ENCODE measurements at regions not wholly inside any gene's neighbourhood (a gene's known extent, or its start where the extent isn't known, plus 50 kb on each side); places are given as distances from the start of the nearest gene placed in this dataset.

- DNase-seq: no peak
Measured at GRCh38 chrX:6778544-6779503, 243.9 kb upstream of the VCX3A start.

- DNase-seq: no peak
Measured at GRCh38 chrX:6777238-6778002, 242.5 kb upstream of the VCX3A start.

- DNase-seq: no peak
Measured at GRCh38 chrX:6770936-6771335, 236.0 kb upstream of the VCX3A start.

GRCh38 chrX:6768881-6769280, 234.0 kb upstream of the VCX3A start:
- DNase-seq: no peak

GRCh38 chrX:6761251-6761650, 226.3 kb upstream of the VCX3A start:
- no peak for DNase-seq

DNA sequence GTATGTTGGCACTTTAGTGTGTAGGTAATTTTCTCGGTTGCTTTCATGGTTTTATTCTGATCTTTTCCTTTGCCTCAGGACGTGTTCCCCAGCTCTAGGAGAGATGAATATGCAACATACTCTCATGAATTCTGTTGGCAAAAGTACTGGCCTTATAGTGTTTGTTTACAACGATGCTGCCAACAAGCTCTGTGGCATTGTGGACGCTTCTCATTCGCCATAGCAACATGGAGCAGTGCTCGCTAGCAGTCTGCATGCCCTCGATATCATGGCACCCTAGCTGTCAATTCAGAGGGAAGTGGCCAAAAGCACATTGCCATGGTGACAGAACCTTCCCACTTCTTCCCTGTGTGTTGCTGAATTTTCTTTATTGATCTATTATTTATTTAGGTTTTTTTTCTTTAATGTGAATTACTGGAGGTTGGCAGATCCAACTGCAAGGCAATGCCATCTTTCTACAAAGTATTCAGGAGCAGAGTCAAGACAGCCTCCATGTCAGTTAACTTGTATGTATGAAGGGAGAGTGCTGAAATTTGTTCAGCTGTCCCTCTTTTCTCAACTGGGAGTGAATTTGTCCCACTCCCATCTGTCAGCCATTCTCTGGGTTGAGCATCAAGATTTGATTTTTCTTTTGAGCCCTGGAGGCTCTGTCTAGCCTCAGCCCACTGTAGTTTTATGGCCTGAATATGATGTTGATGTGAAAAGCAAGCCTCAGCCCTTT, 224.9 kb upstream of the VCX3A start:
- DNase-seq: no peak

DNA sequence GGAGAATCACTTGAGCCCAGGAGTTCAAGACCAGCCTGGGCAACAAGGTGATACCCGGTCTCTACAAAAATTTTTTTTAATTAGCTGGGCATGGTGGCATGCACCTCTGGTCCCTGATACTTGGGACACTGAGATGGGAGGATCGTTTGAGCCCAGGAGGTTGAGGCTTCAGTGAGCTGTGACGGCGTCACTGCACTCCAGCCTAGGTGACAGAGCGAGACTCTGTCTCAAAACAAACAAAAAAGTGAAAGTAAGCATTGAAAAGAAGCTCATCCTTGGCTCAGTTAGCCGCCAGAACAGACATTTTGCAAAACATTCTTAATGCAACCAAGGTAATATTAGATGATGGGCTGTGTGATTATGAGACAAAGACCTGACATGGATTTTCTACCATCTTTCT, 223.3 kb upstream of the VCX3A start:
- DNase-seq: no peak

DNA sequence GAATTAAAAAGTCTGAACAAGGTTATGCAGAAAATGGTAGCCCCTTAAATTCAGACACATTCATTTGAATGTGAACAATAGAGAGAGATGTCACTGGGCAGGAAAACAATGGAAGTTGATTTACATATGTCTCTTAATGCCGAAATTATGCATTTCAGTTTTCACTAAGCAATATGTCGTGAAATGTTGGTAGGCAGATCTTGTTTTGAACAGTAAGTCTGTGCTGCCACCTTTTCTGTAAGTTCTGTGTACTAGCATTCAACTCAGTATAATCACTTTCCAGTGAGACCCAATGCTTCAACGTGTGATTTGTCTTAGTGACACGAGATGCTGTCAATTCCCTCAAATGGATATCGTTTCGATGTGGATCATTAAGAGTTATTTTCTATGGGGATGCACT, 222.7 kb upstream of the VCX3A start:
- no peak for DNase-seq

DNA sequence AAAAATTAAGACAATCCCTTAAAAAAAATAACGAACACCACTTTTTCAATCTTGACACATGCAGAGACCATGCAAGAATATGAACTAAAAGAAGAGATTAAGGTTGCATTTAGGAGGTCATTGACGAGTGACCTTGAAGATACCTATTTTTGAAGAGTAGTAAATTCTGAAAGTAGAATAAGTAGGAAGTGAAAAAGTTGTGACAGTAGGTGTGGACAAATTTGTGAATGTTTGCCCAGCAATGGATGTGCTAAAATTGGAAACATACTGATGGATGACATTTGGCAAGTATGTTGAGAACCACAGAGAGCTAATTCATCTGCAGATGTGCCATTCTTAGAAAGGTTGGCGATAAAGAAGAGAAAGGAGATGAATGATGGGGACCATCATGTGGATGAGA, 213.7 kb upstream of the VCX3A start:
- no peak for DNase-seq

- DNase-seq: peak; percentile 3
Measured at GRCh38 chrX:6738518-6739470, 203.9 kb upstream of the VCX3A start.

DNA sequence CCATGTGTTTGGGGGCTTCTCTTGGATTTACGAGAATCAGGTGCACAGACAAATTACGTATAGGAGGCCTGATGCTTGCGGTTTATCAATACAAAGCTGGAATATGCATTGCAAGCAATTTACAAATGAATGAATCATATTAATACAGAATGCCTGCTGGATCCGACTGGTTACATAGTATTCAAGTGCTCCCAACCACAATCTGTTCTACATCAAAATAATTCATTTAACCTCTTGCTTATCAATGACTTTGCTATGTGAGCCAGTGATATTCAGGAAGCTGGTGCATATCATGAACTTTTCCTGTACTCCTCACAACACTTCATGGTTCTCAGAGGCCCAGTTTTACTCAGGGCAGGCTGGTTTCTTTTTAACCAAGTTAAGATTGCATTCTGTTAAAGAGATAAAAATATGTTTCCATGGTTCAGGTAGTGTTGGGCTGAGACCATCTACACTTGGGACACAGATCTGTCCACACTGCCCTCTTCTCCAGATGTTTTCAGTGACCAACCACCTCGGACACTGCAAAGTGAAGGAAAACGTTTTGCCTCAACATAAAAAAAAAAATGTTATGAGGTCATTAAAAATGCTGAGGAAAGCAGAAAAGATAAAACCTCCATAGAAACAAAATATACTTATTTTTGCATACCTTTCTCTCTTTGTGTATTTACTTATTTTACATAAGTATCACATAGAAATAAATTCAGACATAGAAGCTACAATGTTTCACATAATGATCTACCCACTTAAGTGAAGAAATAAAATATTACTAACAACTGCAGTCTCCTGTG, 200.1 kb upstream of the VCX3A start:
- no peak for DNase-seq

DNA sequence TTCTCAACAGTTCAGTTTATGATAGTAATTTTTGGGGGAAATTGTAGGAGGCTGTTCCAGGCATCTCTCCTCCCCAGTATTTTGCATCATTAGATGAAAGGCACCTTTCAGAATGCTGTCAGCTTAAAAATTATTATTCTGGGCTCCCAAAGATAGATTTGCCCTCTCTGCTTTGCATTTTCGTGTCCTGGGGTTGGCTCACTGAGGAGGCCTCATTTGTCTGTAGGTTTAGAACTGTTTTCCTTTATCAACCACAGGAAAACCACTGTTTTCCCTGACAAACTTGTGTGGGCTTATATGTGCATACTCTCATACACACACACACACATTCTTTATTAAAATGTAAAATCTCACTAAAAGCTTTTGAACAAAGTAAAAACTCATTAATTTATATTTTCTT, 197.2 kb upstream of the VCX3A start:
- DNase-seq: no peak

GRCh38 chrX:6729626-6730025, 194.7 kb upstream of the VCX3A start:
- DNase-seq: no peak

DNA sequence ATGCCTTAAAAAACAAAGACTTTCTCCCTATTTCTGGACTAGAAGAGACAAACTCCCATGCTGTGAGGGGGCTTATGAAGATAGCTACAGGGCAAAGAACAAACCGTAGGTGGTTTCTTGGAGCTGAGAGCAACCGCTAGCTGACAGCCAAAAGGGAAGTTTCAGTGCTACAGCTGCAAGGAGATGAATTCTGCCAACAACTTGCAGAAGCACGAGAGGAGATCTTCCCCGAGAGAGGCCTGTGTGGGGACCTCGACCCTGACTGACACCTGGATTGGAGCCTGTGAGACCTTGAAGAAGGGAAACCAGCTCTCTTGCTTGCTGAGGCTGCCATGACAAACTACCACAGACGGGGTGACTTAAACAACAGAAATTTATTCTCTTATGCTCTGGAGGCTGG, 183.8 kb upstream of the VCX3A start:
- DNase-seq: no peak

DNA sequence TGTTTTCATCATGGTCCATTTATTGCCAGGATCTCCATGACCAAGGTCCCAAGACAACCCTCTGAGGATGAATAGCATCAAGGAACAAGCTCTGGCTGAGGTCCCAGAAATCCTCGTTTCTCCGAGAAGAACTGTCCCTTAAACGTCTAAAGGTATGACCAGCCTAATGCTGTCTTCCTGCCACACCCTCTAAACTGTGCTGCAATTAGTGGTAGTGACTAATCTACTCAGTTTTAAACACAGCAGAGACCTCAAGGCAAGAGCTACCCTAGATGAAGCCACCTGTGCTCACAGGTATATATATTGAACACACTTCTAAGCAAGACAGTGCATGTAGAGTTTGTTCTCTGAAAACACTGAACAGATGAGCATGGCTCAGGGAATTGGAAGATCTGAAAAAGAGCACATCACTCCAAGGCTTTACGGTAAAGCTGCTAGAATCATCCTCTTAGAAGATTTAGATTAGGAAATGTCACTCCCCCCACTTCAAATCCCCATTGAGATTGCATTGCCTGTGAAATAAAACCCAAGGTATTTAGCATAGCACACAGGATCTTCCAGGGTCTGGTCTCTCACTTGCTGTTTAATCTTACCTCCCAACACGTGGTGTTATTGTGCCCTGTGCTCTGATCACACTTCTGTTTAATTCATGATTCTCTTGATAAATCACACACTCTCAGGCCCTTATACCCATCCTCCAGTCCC, 173.9 kb upstream of the VCX3A start:
- no peak for DNase-seq

GRCh38 chrX:6708041-6708440, 173.1 kb upstream of the VCX3A start:
- no peak for DNase-seq

GRCh38 chrX:6707497-6707896, 172.6 kb upstream of the VCX3A start:
- DNase-seq: no peak

DNA sequence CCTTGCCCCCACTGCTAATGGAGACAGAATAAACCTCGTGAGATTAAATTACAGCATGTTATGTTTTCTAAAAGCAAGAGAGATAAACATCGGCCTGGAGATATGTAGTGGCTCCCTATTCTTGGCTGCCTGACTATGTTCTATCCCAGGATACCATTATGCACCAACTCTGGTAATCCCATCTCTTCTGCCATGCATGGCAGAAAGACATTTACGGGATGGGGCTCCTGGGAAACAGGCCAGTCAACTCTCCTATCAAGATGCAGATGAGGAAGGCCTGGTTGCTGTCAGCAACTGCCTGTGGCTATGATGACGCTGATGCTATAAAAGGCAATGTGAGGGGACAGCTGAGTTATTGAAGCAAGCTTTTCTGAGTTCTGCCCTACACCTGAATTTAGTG, 166.2 kb upstream of the VCX3A start:
- no peak for DNase-seq

DNA sequence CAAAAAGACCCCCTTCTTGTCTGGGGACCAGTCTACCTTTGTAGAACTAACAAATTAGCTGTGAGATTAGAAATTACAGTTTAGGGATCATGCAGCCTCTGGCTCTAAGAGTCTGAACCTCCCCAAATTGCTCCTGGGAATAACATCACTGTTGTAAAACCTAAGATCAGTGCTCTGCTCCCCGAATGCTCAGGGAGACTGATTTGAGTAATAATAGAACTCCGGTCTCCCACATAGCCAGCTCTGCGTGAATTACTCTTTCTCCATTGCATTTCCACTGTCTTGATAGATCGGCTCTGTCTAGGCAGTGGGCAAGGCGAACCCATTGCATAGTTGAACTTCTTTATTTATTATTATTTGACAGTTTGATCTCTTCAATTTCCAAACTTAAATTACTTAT, 160.8 kb upstream of the VCX3A start:
- DNase-seq: no peak

DNA sequence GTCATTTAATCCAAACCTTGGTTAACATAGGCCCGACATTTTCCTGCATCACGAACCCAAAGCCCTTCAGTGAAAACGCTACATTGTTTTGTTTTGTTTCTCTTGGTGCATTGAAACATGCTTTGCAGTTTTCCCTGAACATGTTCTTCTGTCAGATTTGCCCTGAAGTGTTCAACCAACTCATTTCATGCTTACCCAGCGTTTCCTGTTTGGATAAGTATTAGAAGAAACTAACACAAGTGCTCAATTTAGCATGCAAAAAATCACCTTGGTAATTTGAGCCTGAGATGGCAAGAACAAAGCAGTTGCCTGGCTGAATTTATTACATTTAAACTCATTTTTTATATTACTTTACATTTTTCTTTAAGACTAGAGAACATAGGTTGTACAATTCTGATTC, 160.1 kb upstream of the VCX3A start:
- DNase-seq: no peak

DNA sequence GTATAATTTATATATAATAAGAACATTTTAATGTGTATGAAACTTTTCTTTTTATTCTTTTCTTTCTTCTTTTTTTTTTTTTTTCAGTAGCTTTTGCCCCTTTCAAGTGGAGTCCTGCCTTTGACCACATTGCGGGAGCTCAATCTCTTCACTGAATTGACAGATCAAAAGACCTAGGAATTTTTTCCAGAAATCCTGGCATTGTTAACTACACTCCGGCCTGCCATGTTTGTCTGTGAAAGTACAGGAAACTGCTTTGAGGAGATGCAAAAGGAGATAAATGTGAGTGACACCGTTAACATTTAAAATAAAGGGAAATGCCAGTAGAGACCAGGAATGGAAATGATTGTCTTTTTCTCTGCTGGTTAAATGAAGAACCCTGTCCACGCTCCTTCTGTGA, 159.3 kb upstream of the VCX3A start:
- DNase-seq: no peak

All from activated CD4-positive, alpha-beta T cell treated with anti-CD3 and anti-CD28 coated beads, Interleukin-2, Interleukin-6, amounts not matched to agents 100 ng/mL and 50 ng/mL, durations not matched to agents 16 hours and 8 hours (primary cell).